Ureter (tissue), 1 donor: ENCODE measurements at regions not wholly inside any gene's neighbourhood (a gene's known extent, or its start where the extent isn't known, plus 50 kb on each side); places are given as distances from the start of the nearest gene placed in this dataset.
"Not testable (repeated sequence)": the region's sequence is repeated elsewhere in the genome, so short reads cannot be mapped to it uniquely, and the experiment has no call there.

ENCODE experiments used
- DNase-seq: peaks from one replicate; pipeline ENCODE4 v3.0.0-alpha.2; 2020; ENCODE audit warnings: low spot score
- donor health status: DM: yes; HTN: yes; CAD: no.

DNA sequence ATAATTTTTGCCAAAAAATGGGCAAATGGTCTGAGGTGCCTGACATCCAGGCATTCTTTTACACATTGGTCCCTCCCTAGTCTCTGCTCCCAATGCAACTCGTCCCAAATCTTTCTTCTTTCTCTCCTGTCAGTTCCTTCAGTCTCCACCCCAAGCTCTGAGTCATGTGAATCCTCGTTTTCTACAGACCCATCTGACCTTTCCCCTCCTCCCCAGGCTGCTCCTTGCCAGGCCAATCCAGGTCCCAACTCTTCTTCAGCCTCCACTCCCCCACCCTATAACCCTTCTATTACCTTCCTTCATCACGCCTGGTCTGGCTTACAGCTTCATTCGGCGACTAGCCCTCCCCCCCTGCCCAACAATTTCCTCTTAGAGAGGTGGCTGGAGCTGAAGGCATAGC is 55.3 kb downstream of the BBS10 start:
- not testable (repeated sequence) for DNase-seq

DNA sequence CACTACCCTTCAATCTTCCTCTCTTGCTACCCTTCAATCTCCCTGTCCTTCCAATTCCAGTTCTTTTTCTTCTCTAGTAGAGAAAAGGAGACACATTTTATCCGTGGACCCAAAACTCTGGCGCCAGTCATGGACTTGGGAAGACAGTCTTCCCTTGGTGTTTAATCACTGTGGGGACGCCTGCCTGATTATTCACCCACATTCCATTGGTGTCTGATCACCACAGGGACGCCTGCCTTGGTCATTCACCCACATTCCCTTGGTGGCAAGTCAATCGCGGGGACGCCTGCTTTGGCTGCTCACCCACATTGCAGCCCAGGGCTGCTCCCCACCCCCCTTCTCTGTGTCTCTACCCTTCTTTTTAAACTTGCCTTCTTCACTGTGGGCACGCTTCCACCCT is 55.9 kb downstream of the BBS10 start:
- not testable (repeated sequence) for DNase-seq

DNA sequence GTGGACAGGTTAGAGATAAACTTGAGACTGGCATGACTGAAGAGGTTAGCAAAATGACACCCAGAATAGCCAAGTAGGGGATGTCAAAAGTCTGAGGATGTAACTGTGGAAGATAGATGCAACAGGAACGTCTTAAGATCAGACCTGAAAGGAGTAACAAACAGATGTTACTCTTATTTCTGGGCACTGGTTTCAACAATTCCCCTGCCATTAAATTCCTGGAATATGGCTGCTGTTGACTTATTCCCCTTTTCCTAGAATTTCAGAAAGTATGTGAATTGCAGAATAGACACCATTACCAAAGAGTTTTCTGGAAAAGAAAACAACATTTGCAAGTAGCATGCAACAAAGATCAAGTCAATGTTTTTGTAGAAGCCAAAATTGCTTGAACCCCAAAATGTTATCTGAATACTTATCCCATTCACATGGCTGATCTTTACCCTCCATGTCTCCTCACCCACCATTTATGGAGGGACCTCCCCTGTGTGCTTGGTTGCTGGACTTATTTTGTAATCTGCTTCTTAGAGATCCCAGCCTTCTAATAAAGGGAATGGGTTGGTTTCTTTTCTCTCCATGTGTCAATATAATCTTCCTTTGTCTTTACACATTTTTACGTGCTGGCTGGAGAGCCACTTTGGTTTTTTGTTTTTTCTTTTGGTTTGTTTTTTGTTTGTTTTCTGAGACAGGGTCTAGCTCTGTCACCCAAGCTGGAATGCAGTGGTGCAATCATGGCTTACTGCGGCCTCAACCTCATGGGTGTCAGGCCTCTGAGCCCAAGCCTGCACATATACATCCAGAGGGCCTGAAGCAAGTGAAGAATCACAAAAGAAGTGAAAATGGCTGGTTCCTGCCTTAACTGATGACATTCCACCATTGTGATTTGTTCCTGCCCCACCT is 57.0 kb downstream of the BBS10 start:
- no peak for DNase-seq

DNA sequence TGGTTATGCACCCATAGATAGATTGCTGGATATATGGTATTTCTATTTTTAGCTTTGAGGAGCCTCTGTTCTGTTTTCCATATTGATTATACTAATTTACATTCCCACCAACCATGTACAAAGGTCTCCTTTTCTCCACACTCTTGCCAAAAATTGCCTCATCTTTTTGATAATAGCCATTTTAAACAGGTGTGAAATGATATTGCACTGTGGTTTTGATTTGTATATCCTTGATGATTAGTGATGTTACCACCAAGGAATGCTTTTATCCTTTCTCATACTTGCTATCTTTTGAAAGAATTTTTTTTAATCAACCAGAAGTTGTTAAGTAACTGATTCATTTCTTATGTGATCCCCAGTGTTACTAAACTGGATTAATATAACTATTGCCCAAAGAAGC is 60.0 kb downstream of the BBS10 start:
- DNase-seq: no peak

DNA sequence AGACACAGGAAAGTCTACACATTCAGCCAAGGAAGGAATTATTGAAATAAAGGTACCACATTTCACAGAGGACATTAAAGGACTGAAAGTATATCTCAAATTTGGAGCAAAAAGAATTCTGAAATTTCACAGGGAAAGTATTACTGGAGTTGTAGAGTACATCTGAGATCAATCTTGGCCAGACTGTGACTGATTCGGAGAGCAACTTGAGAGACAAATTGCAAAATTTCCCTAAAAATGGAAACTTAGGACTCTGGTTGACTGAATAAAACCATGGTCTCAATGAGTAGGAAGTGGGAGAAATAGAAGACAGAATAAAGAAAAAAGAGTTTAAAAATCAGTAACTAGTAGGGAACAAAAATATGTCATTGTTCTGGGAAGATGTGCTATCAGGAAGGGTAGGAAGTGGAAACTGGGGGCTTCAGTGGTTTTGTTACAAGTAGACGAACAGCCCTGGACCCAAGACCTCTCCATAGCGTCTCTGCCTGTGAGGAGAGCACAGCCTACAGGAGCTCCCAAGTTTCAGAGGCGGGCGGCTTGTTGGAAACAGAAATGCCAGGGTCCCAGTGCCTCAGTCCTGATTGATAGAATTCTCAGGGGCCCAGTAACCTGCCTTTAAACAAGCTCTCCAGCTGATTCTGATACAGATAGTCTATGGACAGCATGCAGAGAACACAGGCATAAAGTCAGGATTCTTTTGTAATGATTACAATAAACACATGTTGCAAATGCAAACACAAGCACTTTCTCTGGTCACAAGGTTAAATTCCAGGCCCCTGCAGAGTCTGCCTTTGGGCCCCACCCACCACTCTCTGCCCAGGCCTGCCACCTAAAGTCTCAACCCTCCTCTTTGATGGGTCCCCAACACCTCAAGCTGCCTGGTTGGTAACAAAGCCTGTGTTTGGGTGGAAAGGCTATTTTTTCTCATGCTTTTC is 63.1 kb downstream of the BBS10 start:
- DNase-seq: no peak

- no peak for DNase-seq
These were observed 65.5 kb downstream of the BBS10 start for GRCh38 chr12:76282744-76283143.

- DNase-seq: no peak
These were observed 70.7 kb downstream of the BBS10 start for GRCh38 chr12:76277480-76277879.

- no peak for DNase-seq
These were observed 71.6 kb downstream of the BBS10 start for GRCh38 chr12:76276499-76277151.

DNA sequence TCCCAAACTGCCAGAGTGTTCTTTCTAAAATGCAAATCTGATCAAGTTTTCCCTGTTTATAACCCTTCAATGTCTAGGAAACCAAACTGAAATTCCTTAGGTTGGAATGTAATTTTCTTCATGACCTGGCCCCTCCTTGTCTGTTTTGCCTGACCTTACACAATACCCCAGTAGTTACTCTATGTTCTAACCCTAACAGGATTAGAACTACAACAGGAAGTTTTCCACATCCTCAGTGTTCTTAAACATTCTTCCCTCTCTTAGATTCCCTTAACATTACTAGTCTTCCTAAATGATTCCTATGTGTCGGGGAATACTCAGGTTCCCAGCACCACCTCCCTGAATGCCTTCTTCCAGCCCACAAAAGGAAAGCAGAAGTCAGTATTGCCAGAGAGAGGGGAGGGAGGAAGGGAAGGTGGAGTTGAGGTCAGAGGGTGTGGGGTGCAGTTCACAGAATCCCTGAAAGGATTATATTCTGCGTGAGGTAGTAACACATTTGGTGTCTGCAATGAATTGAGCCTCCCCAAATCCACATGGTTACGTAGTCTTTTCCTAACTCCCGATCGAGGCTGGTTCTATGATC is 72.6 kb downstream of the BBS10 start:
- no peak for DNase-seq

DNA sequence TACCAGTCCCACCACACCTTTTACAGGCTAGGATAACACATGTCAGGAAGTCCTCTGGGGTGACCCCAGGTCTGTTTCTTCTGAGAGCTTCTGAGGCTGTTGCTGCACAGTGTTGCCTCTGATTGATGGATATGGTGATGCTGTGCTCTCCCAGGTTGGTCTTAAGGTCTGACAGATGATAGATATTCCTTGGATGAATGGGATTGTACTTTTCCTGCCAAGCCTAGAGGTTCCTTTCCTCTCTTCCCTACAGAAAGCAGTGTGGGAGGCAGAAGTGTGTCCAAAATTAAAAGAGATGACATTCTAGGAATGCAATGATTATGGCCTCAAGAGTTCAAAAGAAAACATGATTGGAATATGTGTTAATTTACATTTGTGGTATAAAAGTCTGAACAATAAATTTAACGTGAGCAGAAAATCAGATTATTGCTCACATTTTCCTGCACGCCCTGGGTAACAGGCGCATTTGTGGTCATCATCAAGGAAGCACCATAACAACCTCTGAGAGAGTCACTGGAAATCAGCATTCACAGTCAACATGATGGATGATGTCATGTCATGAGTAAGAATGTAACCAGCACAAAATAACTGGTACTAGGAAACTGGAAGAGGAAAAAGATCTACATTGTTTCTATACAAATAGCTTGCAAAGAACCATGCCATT is 73.7 kb downstream of the BBS10 start:
- DNase-seq: no peak

- DNase-seq: no peak
These were observed 75.9 kb downstream of the BBS10 start for GRCh38 chr12:76272287-76272686.

- no peak for DNase-seq
These were observed 77.4 kb downstream of the BBS10 start for GRCh38 chr12:76270657-76271358.

DNA sequence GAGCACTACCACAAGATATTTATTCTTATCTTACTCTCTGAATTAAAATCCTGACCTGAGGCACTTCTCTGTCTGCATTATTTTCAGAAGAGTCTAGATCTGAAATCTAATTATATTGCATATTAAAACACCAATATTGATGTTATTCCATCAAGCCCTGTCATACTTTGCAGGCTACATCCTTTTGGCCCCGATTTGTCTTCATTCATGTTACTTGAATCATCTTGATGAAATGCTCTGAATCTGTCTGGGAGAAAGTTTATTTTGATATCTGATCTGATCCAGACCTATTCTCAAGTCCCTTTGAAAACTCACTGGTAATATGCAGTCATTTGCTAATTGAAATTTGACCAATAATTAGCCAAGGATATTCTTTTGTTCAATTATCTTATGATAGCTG is 79.9 kb downstream of the BBS10 start:
- no peak for DNase-seq

GRCh38 chr12:76266797-76267196 is 81.4 kb downstream of the BBS10 start:
- DNase-seq: no peak

GRCh38 chr12:76265424-76266180 is 82.6 kb downstream of the BBS10 start:
- DNase-seq: no peak

DNA sequence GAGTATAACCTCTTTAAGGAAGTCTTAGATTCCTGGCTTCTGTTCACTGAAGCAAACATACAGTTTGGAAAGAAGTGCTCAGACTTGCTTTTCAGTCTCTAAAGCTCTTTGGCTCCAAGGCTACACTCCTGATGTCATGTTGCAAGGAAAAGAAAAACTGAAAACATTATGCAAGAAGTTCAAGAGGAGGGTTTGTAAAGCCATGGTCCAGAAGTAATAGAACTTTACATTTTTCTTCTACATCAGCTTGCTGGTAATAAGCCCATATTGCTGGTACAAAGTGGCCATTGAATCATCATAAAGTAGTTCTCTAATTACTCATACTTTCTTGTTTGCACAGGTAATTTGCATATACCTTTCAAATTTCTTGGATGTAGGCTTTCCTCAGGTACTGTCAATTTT is 83.6 kb downstream of the BBS10 start:
- DNase-seq: no peak

- DNase-seq: no peak
These were observed 84.5 kb downstream of the BBS10 start for GRCh38 chr12:76263696-76264095.

DNA sequence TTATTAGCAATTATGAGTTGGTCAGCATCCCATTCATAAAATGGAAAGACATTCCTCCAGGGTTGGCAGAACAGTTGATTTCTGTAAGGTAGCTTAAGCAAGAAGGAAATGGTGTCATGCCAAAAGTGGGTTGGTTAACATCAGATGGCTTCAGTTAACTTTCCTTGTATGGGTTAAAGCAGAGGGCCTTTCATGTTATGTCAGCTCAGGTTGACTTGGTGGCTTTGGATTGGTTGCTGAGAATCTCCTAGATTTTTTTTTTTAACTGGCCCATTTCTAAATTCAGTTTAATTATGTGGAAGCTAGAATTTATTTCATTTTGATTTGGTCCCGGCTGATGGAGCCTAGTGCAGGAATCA is 87.8 kb downstream of the BBS10 start:
- DNase-seq: no peak

- no peak for DNase-seq
These were observed 88.4 kb downstream of the BBS10 start for GRCh38 chr12:76259660-76260389.
